ENCODE measurements at regions not wholly inside any gene's neighbourhood (a gene's known extent, or its start where the extent isn't known, plus 50 kb on each side); places are given as distances from the start of the nearest gene placed in this dataset.

DNA sequence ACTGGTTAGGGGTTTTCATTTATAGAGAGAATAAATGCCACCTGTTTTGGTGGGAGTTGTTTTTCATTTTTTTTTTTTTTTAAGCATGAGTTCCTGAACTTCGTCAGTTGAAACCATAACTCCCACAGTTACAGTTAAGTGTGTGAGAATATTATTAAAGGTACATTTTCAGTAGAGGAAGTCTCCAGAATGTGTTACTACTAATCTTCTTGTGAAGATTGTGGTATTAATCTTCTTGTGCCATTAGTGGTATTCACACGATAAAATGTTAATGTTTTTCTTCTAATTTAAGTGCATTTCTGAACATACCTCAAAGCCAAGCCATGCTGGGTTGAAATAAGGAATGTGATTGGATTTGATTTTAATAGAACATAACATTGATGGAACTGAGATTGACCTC is 437.9 kb upstream of the GOLIM4 start:
- H3K27ac ChIP-seq (ENCODE audit: control insufficient read depth, insufficient read depth, low read length): no peak overlapping the region
- no peaks in the 10 kb centered on the region for H3K36me3 ChIP-seq (ENCODE audit: control insufficient read depth in 2 of 2, extremely low read depth in 1 of 2, insufficient read depth in 2 of 2, low read length in 2 of 2)
- H3K9me3 ChIP-seq (ENCODE audit: control insufficient read depth, low read depth, low read length): no peaks in the 10 kb centered on the region
- H3K4me2 ChIP-seq (ENCODE audit: control insufficient read depth, extremely low read depth, insufficient read depth, low read depth, low read length): no peak overlapping the region
- no peaks in the 10 kb centered on the region for H3K9me1 ChIP-seq (ENCODE audit: control insufficient read depth, extremely low read depth, insufficient read depth, low read length)
- no peaks in the 10 kb centered on the region for H4K20me1 ChIP-seq (ENCODE audit: control insufficient read depth, extremely low read depth, insufficient read depth, low read length)
- no peak overlapping the region for H3K9ac ChIP-seq (ENCODE audit: control insufficient read depth, extremely low read depth, insufficient read depth, low read length)
- no peak overlapping the region for H2AFZ ChIP-seq (ENCODE audit: control insufficient read depth, low read length)
- no peak for DNase-seq (ENCODE audit: low read depth, low spot score)
- dilution Hi-C loops (cut with MboI; ENCODE audit: extremely low pct_ligation_motif_present, low sequenced_read_pairs): no loop called here
- TF ChIP-seq EZH2 (IDR thresholded peaks at IDR 0.05; ENCODE audit: low read length): no peak
- TF ChIP-seq, protein P1, sequence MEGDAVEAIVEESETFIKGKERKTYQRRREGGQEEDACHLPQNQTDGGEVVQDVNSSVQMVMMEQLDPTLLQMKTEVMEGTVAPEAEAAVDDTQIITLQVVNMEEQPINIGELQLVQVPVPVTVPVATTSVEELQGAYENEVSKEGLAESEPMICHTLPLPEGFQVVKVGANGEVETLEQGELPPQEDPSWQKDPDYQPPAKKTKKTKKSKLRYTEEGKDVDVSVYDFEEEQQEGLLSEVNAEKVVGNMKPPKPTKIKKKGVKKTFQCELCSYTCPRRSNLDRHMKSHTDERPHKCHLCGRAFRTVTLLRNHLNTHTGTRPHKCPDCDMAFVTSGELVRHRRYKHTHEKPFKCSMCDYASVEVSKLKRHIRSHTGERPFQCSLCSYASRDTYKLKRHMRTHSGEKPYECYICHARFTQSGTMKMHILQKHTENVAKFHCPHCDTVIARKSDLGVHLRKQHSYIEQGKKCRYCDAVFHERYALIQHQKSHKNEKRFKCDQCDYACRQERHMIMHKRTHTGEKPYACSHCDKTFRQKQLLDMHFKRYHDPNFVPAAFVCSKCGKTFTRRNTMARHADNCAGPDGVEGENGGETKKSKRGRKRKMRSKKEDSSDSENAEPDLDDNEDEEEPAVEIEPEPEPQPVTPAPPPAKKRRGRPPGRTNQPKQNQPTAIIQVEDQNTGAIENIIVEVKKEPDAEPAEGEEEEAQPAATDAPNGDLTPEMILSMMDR (optimal IDR thresholded peaks at IDR 0.05 in 1 of 3, IDR thresholded peaks at IDR 0.05 in 1 of 3, conservative IDR thresholded peaks at IDR 0.05 in 1 of 3; ENCODE audit: extremely low read depth in 1 of 3, insufficient read depth in 2 of 3, low read length in 3 of 3): no peak
- H3K4me3 ChIP-seq (ENCODE audit: control insufficient read depth in 2 of 3, extremely low read depth in 1 of 3, insufficient read depth in 2 of 3, low read depth in 1 of 3, low read length in 3 of 3): no peak overlapping the region
- no peaks in the 10 kb centered on the region for H3K27me3 ChIP-seq (ENCODE audit: control insufficient read depth, extremely low read depth, insufficient read depth, low read length)
- no peak for FAIRE-seq
- H3K4me1 ChIP-seq (ENCODE audit: control insufficient read depth, extremely low read depth, insufficient read depth, low read length): no peaks in the 10 kb centered on the region
- no peaks in the 10 kb centered on the region for H3K79me2 ChIP-seq (ENCODE audit: control insufficient read depth, insufficient read depth, low read length)

DNA sequence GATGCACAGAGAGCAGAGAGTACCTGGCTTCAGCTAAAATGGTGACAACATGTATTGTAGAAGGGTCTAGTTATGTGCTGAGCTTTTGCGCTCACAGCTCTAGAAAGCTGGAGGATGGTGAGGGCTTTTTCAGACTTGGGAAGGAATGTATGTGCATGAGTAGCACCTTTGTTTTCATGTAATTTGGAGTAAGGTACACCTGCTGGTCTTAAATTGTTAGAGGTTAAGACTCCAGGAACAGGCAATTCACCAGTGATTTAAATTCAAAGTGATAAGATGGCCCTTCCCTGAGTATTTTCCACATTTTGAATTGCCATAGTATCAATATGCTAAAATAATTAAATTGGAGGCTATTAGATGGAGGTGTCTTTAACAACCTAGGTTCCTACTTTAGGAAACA is 436.4 kb upstream of the GOLIM4 start:
- no peak overlapping the region for H3K9ac ChIP-seq (ENCODE audit: control insufficient read depth, extremely low read depth, insufficient read depth, low read length)
- H3K27ac ChIP-seq (ENCODE audit: control insufficient read depth, insufficient read depth, low read length): no peak overlapping the region
- no peak overlapping the region for H3K4me2 ChIP-seq (ENCODE audit: control insufficient read depth, extremely low read depth, insufficient read depth, low read depth, low read length)
- no peak overlapping the region for H3K4me3 ChIP-seq (ENCODE audit: control insufficient read depth in 2 of 3, extremely low read depth in 1 of 3, insufficient read depth in 2 of 3, low read depth in 1 of 3, low read length in 3 of 3)
- FAIRE-seq (no peak), DNase-seq (ENCODE audit: low read depth, low spot score) (no peak)
- H3K9me3 ChIP-seq (ENCODE audit: control insufficient read depth, low read depth, low read length): no peaks in the 10 kb centered on the region
- no peaks in the 10 kb centered on the region for H4K20me1 ChIP-seq (ENCODE audit: control insufficient read depth, extremely low read depth, insufficient read depth, low read length)
- H2AFZ ChIP-seq (ENCODE audit: control insufficient read depth, low read length): no peak overlapping the region
- no peaks in the 10 kb centered on the region for H3K9me1 ChIP-seq (ENCODE audit: control insufficient read depth, extremely low read depth, insufficient read depth, low read length)
- dilution Hi-C loops (cut with MboI; ENCODE audit: extremely low pct_ligation_motif_present, low sequenced_read_pairs): no loop called here
- no peak for TF ChIP-seq EZH2 (IDR thresholded peaks at IDR 0.05; ENCODE audit: low read length)
- TF ChIP-seq, protein P1 (optimal IDR thresholded peaks at IDR 0.05 in 1 of 3, IDR thresholded peaks at IDR 0.05 in 1 of 3, conservative IDR thresholded peaks at IDR 0.05 in 1 of 3; ENCODE audit: extremely low read depth in 1 of 3, insufficient read depth in 2 of 3, low read length in 3 of 3): no peak
- H3K36me3 ChIP-seq (ENCODE audit: control insufficient read depth in 2 of 2, extremely low read depth in 1 of 2, insufficient read depth in 2 of 2, low read length in 2 of 2): no peaks in the 10 kb centered on the region
- H3K27me3 ChIP-seq (ENCODE audit: control insufficient read depth, extremely low read depth, insufficient read depth, low read length): no peaks in the 10 kb centered on the region
- no peaks in the 10 kb centered on the region for H3K79me2 ChIP-seq (ENCODE audit: control insufficient read depth, insufficient read depth, low read length)
- no peaks in the 10 kb centered on the region for H3K4me1 ChIP-seq (ENCODE audit: control insufficient read depth, extremely low read depth, insufficient read depth, low read length)

Measured in keratinocyte (primary cell).